GM10248 (cell line): ENCODE measurements at regions not wholly inside any gene's neighbourhood (a gene's known extent, or its start where the extent isn't known, plus 50 kb on each side); places are given as distances from the start of the nearest gene placed in this dataset.

Source experiments
- CTCF ChIA-PET: fragments of 300-600 bp; sonication (Branson Sonifier 250); formaldehyde crosslinking; extraction: SDS; loops from one replicate; lab custom pipeline; 2021; ENCODE audit warnings: antibody characterized with exemption; lab: Yijun Ruan, JAX
- POLR2A ChIA-PET: fragments of 350-650 bp; sonication (Branson Sonifier 250); formaldehyde crosslinking; extraction: SDS; loops from one replicate; lab custom pipeline; 2020; ENCODE audit warnings: antibody characterized with exemption; lab: Yijun Ruan, JAX
- DNase-seq: peaks from one replicate; pipeline ENCODE4 v3.0.0; 2012; ENCODE audit errors: extremely low spot score
- CTCF ChIP-seq: IDR thresholded peaks from 2 replicates; pipeline ENCODE4 v1.5.1; 2012; ENCODE audit warnings: mild to moderate bottlenecking, low read depth; ENCODE audit errors: extremely low read depth, missing control alignments, control extremely low read depth

GRCh38 chr16:85178006-85178591, 65.8 kb upstream of the CIBAR2 start:
- ChIA-PET POLR2A (no interaction called here), CTCF (no interaction called here)
- no peak for TF ChIP-seq CTCF
- DNase-seq, result no peak

- DNase-seq, result no peak
- ChIA-PET POLR2A (no interaction called here), CTCF (no interaction called here)
- no peak for TF ChIP-seq CTCF
These were observed 66.3 kb upstream of the CIBAR2 start for GRCh38 chr16:85178596-85178995.

- no peak for TF ChIP-seq CTCF
- DNase-seq, result no peak
- ChIA-PET CTCF (interaction anchor here (1.3 kb wide), 1 partner anchor 10 kb away, joined by 3 read pairs; no protein-coding TSS in a partner anchor), POLR2A (no interaction called here)
These were observed 67.2 kb upstream of the CIBAR2 start for GRCh38 chr16:85179344-85180046.

GRCh38 chr16:85180047-85180826, 68.0 kb upstream of the CIBAR2 start:
- ChIA-PET CTCF (interaction anchor here (1.3 to 1.6 kb wide), 2 partner anchors 9 to 73 kb away, joined by 3 read pairs; no protein-coding TSS in a partner anchor), POLR2A (no interaction called here)
- DNase-seq, result no peak
- TF ChIP-seq CTCF, result no peak

- POLR2A ChIA-PET, result no interaction called here
- CTCF ChIA-PET, result interaction anchor here (1.3 to 1.6 kb wide), 2 partner anchors 8 to 72 kb away, joined by 3 read pairs; no protein-coding TSS in a partner anchor
- no peak for DNase-seq
- no peak for TF ChIP-seq CTCF
These were observed 68.8 kb upstream of the CIBAR2 start for GRCh38 chr16:85180827-85181738.
